Stomach (tissue), 8 donors: ENCODE measurements at regions not wholly inside any gene's neighbourhood (a gene's known extent, or its start where the extent isn't known, plus 50 kb on each side); places are given as distances from the start of the nearest gene placed in this dataset.

Experiments
- DNase-seq, 2 donors: peaks; one replicate each; pipeline versions ENCODE4 v3.0.0 to v3.0.0-alpha.2; 2013 to 2019
- H3K27ac ChIP-seq, 5 donors: fragments of 200-600 bp in 4 of 5; sonication (generic) in 4 of 5; one replicate each; pipeline ENCODE4 v1.5.1; 2013 to 2019; ENCODE audit warnings: mild to moderate bottlenecking in 1 of 5, moderate library complexity in 1 of 5
- H3K27me3 ChIP-seq, 3 donors: fragments of 200-600 bp; sonication (generic); one replicate each; pipeline ENCODE4 v1.5.1; 2017 to 2019; ENCODE audit warnings: mixed run types in 1 of 3
- H3K36me3 ChIP-seq, 4 donors: fragments of 200-600 bp; sonication (generic); 1 replicate in 3 of 4; 2 replicates in 1 of 4; pipeline ENCODE4 v1.5.1; 2016 to 2019
- H3K4me1 ChIP-seq, 4 donors: fragments of 200-600 bp; sonication (generic); one replicate each; pipeline ENCODE4 v1.5.1; 2016 to 2019
- H3K4me3 ChIP-seq, 4 donors: fragments of 200-600 bp; sonication (generic) in 3 of 4; one replicate each; pipeline ENCODE4 v1.5.1; 2016 to 2019; ENCODE audit warnings: mild to moderate bottlenecking in 1 of 4
- H3K9me3 ChIP-seq, 4 donors: fragments of 200-600 bp; sonication (generic); one replicate each; pipeline ENCODE4 v1.5.1; 2016 to 2019
- EP300 ChIP-seq: sonication (generic); formaldehyde crosslinking; IDR thresholded peaks from one replicate; pipeline ENCODE4 v1.6.1; 2017; ENCODE audit warnings: antibody characterized with exemption
- POLR2A ChIP-seq, 4 donors: fragments of 450-650 bp; IDR thresholded peaks; one replicate each; pipeline ENCODE4 v1.6.1; 2016; ENCODE audit warnings: antibody characterized with exemption in 4 of 4, control low read depth in 2 of 4, mild to moderate bottlenecking in 1 of 4, moderate library complexity in 1 of 4
- POLR2AphosphoS5 ChIP-seq, 3 donors: sonication (generic); formaldehyde crosslinking; IDR thresholded peaks; one replicate each; pipeline ENCODE4 v1.6.1; 2016; ENCODE audit warnings: antibody characterized with exemption in 3 of 3
- WGBS, 5 donors: extraction: QIAGEN DNeasy Blood & Tissue Kit in 3 of 5; methylation state at CpG; one replicate each; pipeline versions ENCODE4 v1.1.5 to v1.1.7; 2013 to 2018; 5-methylcytosine and 5-hydroxymethylcytosine counted together
- intact Hi-C: fragments of 100-400 bp; cut with DNase I; formaldehyde crosslinking; loops from one replicate; pipeline ENCODE4 v1.15.1; 2023; ENCODE audit warnings: low total_unique reads
- TF ChIP-seq, protein P1 (sequence below), 7 experiments: fragments of 450-650 bp in 4 of 7; fragments of 200-600 bp in 3 of 7; sonication (generic) in 3 of 7; IDR thresholded peaks; one replicate each; pipeline ENCODE4 v1.5.1; 2016 to 2019; ENCODE audit warnings: antibody characterized with exemption in 7 of 7, control low read depth in 2 of 7, mild to moderate bottlenecking in 1 of 7
- donor health status: healthy with polysubstance abuse.
- donor health status: Bipolar disorder and iron deficiency.
- donor health status: healthy.

DNA sequence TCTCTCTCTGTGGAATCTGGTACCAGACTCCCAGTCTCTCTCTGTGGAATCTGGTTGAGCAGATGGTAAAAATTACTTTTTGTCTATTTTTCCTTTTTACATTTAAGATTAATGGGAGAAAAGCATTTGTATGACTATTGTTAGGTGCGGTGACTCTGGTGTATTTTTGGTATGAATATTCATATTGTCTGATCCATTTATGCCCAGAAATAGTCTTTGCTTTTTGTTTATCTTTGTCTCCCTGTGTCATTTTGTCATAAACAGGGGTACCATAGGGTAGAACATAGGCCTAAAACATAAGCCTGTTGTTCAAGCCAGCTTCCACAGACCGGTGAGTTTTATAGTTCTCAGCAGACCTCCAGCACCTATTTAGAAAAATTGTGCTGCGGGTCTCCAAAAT lies 78.7 kb downstream of the ETS2 start:
- Histone ChIP-seq H3K36me3 (no peaks in the 10 kb centered on the region), H3K9me3 (peaks cover 4 to 30% (median 20%) of the 10 kb centered on the region in 4 donors), H3K4me3 (no peak overlapping the region), H3K4me1 (no peaks in the 10 kb centered on the region), H3K27me3 (no peaks in the 10 kb centered on the region), H3K27ac (no peak overlapping the region)
- no peak for DNase-seq
- intact Hi-C loops: no loop called here
- TF ChIP-seq, protein P1, sequence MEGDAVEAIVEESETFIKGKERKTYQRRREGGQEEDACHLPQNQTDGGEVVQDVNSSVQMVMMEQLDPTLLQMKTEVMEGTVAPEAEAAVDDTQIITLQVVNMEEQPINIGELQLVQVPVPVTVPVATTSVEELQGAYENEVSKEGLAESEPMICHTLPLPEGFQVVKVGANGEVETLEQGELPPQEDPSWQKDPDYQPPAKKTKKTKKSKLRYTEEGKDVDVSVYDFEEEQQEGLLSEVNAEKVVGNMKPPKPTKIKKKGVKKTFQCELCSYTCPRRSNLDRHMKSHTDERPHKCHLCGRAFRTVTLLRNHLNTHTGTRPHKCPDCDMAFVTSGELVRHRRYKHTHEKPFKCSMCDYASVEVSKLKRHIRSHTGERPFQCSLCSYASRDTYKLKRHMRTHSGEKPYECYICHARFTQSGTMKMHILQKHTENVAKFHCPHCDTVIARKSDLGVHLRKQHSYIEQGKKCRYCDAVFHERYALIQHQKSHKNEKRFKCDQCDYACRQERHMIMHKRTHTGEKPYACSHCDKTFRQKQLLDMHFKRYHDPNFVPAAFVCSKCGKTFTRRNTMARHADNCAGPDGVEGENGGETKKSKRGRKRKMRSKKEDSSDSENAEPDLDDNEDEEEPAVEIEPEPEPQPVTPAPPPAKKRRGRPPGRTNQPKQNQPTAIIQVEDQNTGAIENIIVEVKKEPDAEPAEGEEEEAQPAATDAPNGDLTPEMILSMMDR (IDR thresholded peaks at IDR 0.05): no peak
- TF ChIP-seq EP300 (no peak), POLR2AphosphoS5 (IDR thresholded peaks at IDR 0.05) (no peak), POLR2A (IDR thresholded peaks at IDR 0.05) (no peak)
- 71 to 97% (median 92%) methylated on average over 3 of the region's 3 CpGs for WGBS, 5 donors

DNA sequence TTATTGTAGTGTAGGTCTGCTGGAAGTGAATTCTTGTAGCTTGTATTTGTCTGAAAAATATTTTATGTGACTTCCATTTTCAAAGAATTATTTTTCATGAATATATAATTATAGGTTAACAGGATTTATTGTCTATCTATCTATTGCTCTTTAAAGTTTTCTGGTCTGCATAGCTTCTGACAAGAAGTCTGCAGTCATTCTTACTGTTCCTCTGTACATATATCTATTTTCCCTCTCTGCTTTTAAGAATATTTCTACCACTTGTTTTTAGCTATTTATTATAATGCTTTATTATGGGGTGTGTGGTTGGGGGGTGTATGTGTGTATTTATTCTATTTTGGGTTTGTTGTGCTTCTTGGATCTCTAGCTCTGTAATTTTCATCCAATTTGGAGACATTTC lies 77.4 kb downstream of the ETS2 start:
- Histone ChIP-seq H3K4me3 (no peak overlapping the region), H3K4me1 (no peaks in the 10 kb centered on the region), H3K27ac (no peak overlapping the region), H3K9me3 (peaks cover 4 to 30% (median 20%) of the 10 kb centered on the region in 4 donors), H3K27me3 (no peaks in the 10 kb centered on the region), H3K36me3 (no peaks in the 10 kb centered on the region)
- DNase-seq: no peak
- no peak for TF ChIP-seq POLR2AphosphoS5 (IDR thresholded peaks at IDR 0.05)
- TF ChIP-seq, protein P1 (IDR thresholded peaks at IDR 0.05): no peak
- no peak for TF ChIP-seq POLR2A (IDR thresholded peaks at IDR 0.05)
- TF ChIP-seq EP300: no peak
- intact Hi-C loops: no loop called here

DNA sequence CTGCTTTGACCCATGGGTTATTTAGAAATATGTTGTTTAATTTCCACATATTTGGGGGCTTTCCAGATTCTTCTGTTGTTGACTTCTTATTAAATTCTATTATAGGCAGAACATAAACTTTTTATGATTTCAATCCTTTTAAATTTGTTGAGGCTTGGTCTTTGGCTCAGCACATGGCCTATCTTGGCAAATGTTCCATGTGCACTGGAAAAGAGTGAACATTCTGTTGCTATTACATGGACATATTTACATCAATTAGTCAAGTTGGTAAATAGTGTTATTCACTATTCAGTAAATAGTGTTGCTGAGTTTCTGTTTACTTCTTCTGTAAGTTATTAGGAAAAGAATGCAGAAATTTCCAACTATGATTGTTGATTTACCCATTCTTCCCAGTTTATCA lies 75.4 kb downstream of the ETS2 start:
- peak overlapping the region in 1 of 5 donors; percentile 51 for H3K27ac ChIP-seq
- DNase-seq: no peak
- H3K4me1 ChIP-seq: no peaks in the 10 kb centered on the region
- H3K4me3 ChIP-seq: no peak overlapping the region
- peak in 1 of 3 donors; percentile 46 for TF ChIP-seq POLR2AphosphoS5 (IDR thresholded peaks at IDR 0.05)
- TF ChIP-seq, protein P1 (IDR thresholded peaks at IDR 0.05): no peak
- TF ChIP-seq POLR2A (IDR thresholded peaks at IDR 0.05): no peak
- no peak for TF ChIP-seq EP300
- no peaks in the 10 kb centered on the region for H3K36me3 ChIP-seq
- peaks cover 0 to 13% (median 3%) of the 10 kb centered on the region in 4 donors for H3K9me3 ChIP-seq
- H3K27me3 ChIP-seq: no peaks in the 10 kb centered on the region
- intact Hi-C loops: no loop called here

DNA sequence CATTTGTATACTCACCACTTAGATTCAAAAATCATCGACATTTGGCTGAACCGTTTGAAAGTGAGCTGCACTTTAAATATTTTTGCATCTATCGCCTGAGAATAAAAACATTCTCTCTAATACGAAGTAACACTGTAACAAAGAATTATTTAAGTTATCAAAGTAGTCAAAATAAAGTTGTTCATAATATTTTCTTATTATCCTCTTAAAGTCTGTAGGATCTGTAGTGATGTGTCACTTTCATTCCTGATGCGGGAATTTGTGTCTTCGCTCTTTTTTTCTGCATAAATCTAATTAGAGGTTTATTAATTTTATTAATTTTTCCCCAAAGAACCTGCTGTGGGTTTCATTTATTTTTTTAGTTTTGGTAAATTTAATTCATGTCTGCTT lies 74.8 kb downstream of the ETS2 start:
- Histone ChIP-seq H3K4me3 (no peak overlapping the region), H3K27ac (peak overlapping the region in 2 of 5 donors; percentile 1 to 51), H3K4me1 (no peaks in the 10 kb centered on the region), H3K27me3 (no peaks in the 10 kb centered on the region), H3K36me3 (no peaks in the 10 kb centered on the region), H3K9me3 (peaks cover 0 to 10% (median 3%) of the 10 kb centered on the region in 4 donors)
- 83 to 90% (median 85%) methylated on average over 6 of the region's 6 CpGs for WGBS, 5 donors
- DNase-seq: no peak
- intact Hi-C loops: no loop called here
- TF ChIP-seq POLR2A (IDR thresholded peaks at IDR 0.05): no peak
- TF ChIP-seq POLR2AphosphoS5 (IDR thresholded peaks at IDR 0.05): no peak
- no peak for TF ChIP-seq EP300
- TF ChIP-seq, protein P1 (IDR thresholded peaks at IDR 0.05): no peak
